Fibroblast of lung (primary cell): ENCODE measurements at regions not wholly inside any gene's neighbourhood (a gene's known extent, or its start where the extent isn't known, plus 50 kb on each side); places are given as distances from the start of the nearest gene placed in this dataset.

Experiments used
- EZH2 ChIP-seq: IDR thresholded peaks from 2 replicates; pipeline ENCODE4 v1.5.1; 2012; ENCODE audit warnings: low read length, control low read depth, mild to moderate bottlenecking; ENCODE audit errors: missing control alignments
- TF ChIP-seq, protein P1 (sequence below), 2 donors: IDR thresholded peaks in 1 of 2; conservative IDR thresholded peaks in 1 of 2; 1 replicate in 1 of 2; 2 replicates in 1 of 2; pipeline ENCODE4 v1.5.1; 2011 to 2012; ENCODE audit warnings: low read length in 2 of 2, control low read depth in 1 of 2, inconsistent platforms in 1 of 2, low read depth in 1 of 2, mild to moderate bottlenecking in 1 of 2

DNA sequence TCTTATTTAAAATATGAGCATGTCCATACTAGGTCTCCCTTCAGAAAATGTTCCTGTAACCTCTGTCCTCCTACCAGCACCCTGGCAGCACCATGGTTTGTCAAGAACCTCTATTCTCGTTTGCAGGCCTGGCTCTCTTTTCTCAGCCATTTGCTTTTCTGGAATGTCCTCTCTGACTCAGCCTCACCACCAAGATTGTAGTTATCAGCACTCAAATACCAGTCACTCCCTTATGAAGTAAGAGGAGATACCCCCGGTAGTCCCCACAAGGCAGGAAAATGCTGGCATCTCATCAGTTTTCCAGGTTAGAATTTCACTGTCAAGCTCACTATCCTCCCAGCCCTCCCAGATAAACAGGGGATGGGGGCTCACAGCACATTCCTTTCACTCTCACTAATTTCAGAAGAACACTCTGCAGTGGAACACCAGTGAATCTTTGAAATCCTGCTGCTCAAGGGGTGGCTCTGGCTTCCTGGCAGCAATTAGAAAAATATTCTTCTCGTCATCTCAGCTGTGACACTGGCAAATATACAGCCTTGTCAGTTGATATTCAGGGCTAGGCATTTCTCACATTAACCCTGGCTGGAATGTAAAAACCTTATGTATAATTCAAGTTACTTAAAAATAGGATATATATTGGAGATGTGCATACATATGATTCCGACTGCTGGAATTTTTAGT, 129.2 kb downstream of the TBX18 start:
- TF ChIP-seq, protein P1, sequence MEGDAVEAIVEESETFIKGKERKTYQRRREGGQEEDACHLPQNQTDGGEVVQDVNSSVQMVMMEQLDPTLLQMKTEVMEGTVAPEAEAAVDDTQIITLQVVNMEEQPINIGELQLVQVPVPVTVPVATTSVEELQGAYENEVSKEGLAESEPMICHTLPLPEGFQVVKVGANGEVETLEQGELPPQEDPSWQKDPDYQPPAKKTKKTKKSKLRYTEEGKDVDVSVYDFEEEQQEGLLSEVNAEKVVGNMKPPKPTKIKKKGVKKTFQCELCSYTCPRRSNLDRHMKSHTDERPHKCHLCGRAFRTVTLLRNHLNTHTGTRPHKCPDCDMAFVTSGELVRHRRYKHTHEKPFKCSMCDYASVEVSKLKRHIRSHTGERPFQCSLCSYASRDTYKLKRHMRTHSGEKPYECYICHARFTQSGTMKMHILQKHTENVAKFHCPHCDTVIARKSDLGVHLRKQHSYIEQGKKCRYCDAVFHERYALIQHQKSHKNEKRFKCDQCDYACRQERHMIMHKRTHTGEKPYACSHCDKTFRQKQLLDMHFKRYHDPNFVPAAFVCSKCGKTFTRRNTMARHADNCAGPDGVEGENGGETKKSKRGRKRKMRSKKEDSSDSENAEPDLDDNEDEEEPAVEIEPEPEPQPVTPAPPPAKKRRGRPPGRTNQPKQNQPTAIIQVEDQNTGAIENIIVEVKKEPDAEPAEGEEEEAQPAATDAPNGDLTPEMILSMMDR (conservative IDR thresholded peaks at IDR 0.05 in 1 of 2, IDR thresholded peaks at IDR 0.05 in 1 of 2; ENCODE audit: low read depth in 1 of 2, low read length in 2 of 2): no peak
- no peak for TF ChIP-seq EZH2
